K562 (cell line): ENCODE measurements at regions not wholly inside any gene's neighbourhood (a gene's known extent, or its start where the extent isn't known, plus 50 kb on each side); places are given as distances from the start of the nearest gene placed in this dataset.

Source experiments
- ATAC-seq: fragments of 200-7000 bp; cut with Tn5 transposase; 3 replicates; pipeline ENCODE4 v1.9.1; 2020; ENCODE audit warnings: moderate library complexity
- BruUV-seq: library from RNA; stranded (reverse); fragments of 400-500 nt; replicated peaks from 2 replicates; lab custom pipeline; 2021; lab: Mats Ljungman, UMichigan
- CTCF ChIA-PET: fragments of 300-600 bp; formaldehyde crosslinking; extraction: SDS; loops from one replicate; lab custom pipeline; 2021; ENCODE audit warnings: low intra/inter-chr PET ratio; lab: Yijun Ruan, JAX
- POLR2A ChIA-PET: fragments of 300-600, 350-650 bp; sonication (Branson Sonifier 250); formaldehyde crosslinking; extraction: SDS; loops from one replicate; lab custom pipeline; 2021; ENCODE audit warnings: antibody characterized with exemption, inconsistent platforms; lab: Yijun Ruan, JAX
- DNase-seq, 4 experiments: peaks; one replicate each; pipeline versions ENCODE4 v3.0.0 to v3.0.0-alpha.2; 2011 to 2018; ENCODE audit warnings: low spot score in 3 of 4, mixed read lengths in 3 of 4; ENCODE audit errors: extremely low read depth in 1 of 4
- FAIRE-seq: peaks from 2 replicates; lab custom pipeline; 2011; peaks lifted over from hg19 to GRCh38; lab: Jason Lieb, UNC
- H2AFZ ChIP-seq: 2 replicates; pipeline ENCODE4 v1.6.0; 2011; ENCODE audit warnings: low read depth, low read length, control low read depth, inconsistent platforms
- H3K27ac ChIP-seq: fragments of 200-600 bp; 3 replicates; pipeline ENCODE4 v1.8.0; 2011; ENCODE audit warnings: low read depth, mild to moderate bottlenecking, control low read depth, inconsistent platforms, low read length, moderate library complexity, mixed read lengths; ENCODE audit errors: extremely low read depth
- H3K27me3 ChIP-seq, 2 experiments: fragments of 300-600 bp in 1 of 2; 2 replicates in 1 of 2; 3 replicates in 1 of 2; pipeline versions ENCODE4 v1.6.0 to v1.8.0; 2011; ENCODE audit warnings: inconsistent platforms in 2 of 2, low read length in 2 of 2, mild to moderate bottlenecking in 1 of 2, mixed read lengths in 1 of 2, moderate library complexity in 1 of 2; ENCODE audit not compliant: control insufficient read depth in 2 of 2, insufficient read depth in 2 of 2
- H3K36me3 ChIP-seq: fragments of 300-600 bp; 3 replicates; pipeline ENCODE4 v1.8.0; 2011; ENCODE audit warnings: mild to moderate bottlenecking, low read length, inconsistent platforms; ENCODE audit not compliant: control insufficient read depth, insufficient read depth
- H3K4me1 ChIP-seq, 2 experiments: fragments of 200-600 bp in 1 of 2; replicated peaks in 1 of 2; 2 replicates in 1 of 2; 3 replicates in 1 of 2; pipeline versions ENCODE4 v1.5.1 to v1.8.0; 2011; ENCODE audit warnings: inconsistent platforms in 2 of 2, low read length in 2 of 2, mild to moderate bottlenecking in 1 of 2, mixed read lengths in 1 of 2, moderate library complexity in 1 of 2; ENCODE audit not compliant: control insufficient read depth in 2 of 2, insufficient read depth in 2 of 2
- H3K4me2 ChIP-seq: 2 replicates; pipeline ENCODE4 v1.6.1; 2011; ENCODE audit warnings: low read length, control low read depth, inconsistent platforms, mixed read lengths; ENCODE audit not compliant: insufficient read depth
- H3K4me3 ChIP-seq: fragments of 200-600 bp; sonication (generic), shearing (Covaris generic); 2 replicates; pipeline ENCODE4 v1.5.1; 2016; ENCODE audit warnings: control low read depth, inconsistent platforms
- H3K79me2 ChIP-seq: fragments of 200-600 bp; 3 replicates; pipeline ENCODE4 v1.8.0; 2011; ENCODE audit warnings: low read length, inconsistent platforms; ENCODE audit not compliant: control insufficient read depth, insufficient read depth
- H3K9ac ChIP-seq, 2 experiments: 2 replicates each; pipeline versions ENCODE4 v1.6.0 to v1.6.1; 2011; ENCODE audit warnings: low read depth in 2 of 2, low read length in 2 of 2, control low read depth in 1 of 2, inconsistent platforms in 1 of 2, mild to moderate bottlenecking in 1 of 2, mixed read lengths in 1 of 2; ENCODE audit not compliant: insufficient read depth in 1 of 2
- H3K9me1 ChIP-seq: one replicate; pipeline ENCODE4 v1.6.0; 2011; ENCODE audit warnings: inconsistent platforms, mild to moderate bottlenecking, low read length, moderate library complexity; ENCODE audit not compliant: control insufficient read depth, insufficient read depth
- H3K9me3 ChIP-seq: replicated peaks from 2 replicates; pipeline ENCODE4 v1.5.1; 2011; ENCODE audit warnings: low read depth, low read length, inconsistent platforms; ENCODE audit not compliant: control insufficient read depth, insufficient read depth
- H4K20me1 ChIP-seq: replicated peaks from 2 replicates; pipeline ENCODE4 v1.6.1; 2011; ENCODE audit warnings: low read length, inconsistent platforms, mixed read lengths; ENCODE audit not compliant: control insufficient read depth, insufficient read depth
- C11orf30 ChIP-seq: fragments of 450-650 bp; IDR thresholded peaks from 2 replicates; pipeline ENCODE4 v1.6.1; 2016; ENCODE audit warnings: low read depth, mild to moderate bottlenecking
- CTBP1 ChIP-seq: fragments of 450-650 bp; IDR thresholded peaks from 2 replicates; pipeline ENCODE4 v1.6.1; 2016; ENCODE audit warnings: borderline replicate concordance
- RCOR1 ChIP-seq, 2 experiments: IDR thresholded peaks; 2 replicates each; pipeline ENCODE4 v1.6.1; 2012; ENCODE audit warnings: low read depth in 2 of 2, low read length in 2 of 2, borderline replicate concordance in 1 of 2, improper control_type of control experiment in 1 of 2
- ZNF316 ChIP-seq: fragments of 450-650 bp; IDR thresholded peaks from 2 replicates; pipeline ENCODE4 v1.6.1; 2016
- WGBS: fragments of 100-300 bp; shearing (Covaris generic); methylation state at CpG from one replicate; pipeline ENCODE4 v1.1.6; 2016; ENCODE audit warnings: low coverage, mixed read lengths; ENCODE audit not compliant: insufficient coverage; ENCODE audit errors: missing lambda C conversion rate; 5-methylcytosine and 5-hydroxymethylcytosine counted together
- in situ Hi-C: fragments of 300-500 bp; cut with MboI; formaldehyde crosslinking; loops from 4 replicates; pipeline ENCODE4 v1.15.0; 2018; ENCODE audit warnings: inconsistent platforms, mixed read lengths
- intact Hi-C: fragments of 100-400 bp; cut with micrococcal nuclease; formaldehyde crosslinking; loops from 2 replicates; pipeline ENCODE4 v1.14.2; 2022
- TF ChIP-seq, protein P1 (sequence below): fragments of 250-450 bp; sonication (Bioruptor Pico); IDR thresholded peaks from 2 replicates; pipeline ENCODE4 v1.5.0; 2021

DNA sequence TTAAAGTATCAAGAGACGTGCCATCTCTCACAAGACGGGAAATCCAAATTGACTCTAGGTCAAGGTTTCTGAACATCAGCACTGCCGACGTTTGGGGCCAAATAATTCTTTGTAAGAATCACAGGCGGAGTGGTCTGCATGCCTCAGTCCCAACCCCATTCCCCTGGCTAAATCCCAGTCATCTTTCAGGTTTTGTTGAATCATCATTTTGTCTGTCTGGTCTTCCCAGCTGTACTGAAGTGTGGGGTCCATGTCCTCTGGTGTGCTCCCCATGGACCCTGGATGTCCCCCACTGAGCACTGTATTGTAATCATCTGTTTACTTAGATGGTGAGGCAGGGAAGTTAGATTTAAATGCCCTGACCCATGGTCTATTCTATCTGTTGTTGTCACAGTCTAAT, 103.6 kb upstream of the GALNT18 start:
- no peak for DNase-seq

DNA sequence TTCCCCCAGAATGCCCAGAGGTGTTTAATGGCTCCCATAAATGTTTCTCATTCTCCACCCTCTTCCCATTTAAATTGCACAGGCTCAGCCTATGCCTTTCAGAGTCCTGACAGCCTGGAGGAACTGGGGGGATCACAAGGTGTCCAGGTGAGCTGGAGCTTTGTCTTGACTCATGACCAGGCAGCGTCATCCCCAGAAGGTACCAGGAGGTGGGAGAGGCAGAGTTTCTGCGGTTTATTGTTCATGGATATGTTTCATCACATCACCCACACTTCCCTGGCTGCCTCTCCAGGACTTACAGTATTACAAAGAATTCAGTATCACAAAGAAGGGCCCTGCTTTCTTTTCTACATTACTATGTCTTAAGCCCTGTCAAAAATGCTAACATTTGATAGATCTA, 103.2 kb upstream of the GALNT18 start:
- intact Hi-C loops, result no loop called here
- no peak for FAIRE-seq
- in situ Hi-C loops, result no loop called here

More for the DNA sequence above, 103.6 kb upstream of the GALNT18 start:
- FAIRE-seq (no peak), ATAC-seq (no peak)
- in situ Hi-C loops (no loop called here), intact Hi-C loops (no loop called here)
- ChIA-PET POLR2A (interaction anchor here (0.7 kb wide), 1 partner anchor 39 kb away, joined by 3 read pairs; no protein-coding TSS in a partner anchor), CTCF (no interaction called here)
- Histone ChIP-seq H3K9ac (no peak overlapping the region), H3K27ac (no peak overlapping the region), H3K4me3 (no peak overlapping the region), H2AFZ (no peak overlapping the region), H3K36me3 (no peaks in the 10 kb centered on the region), H3K79me2 (no peaks in the 10 kb centered on the region), H3K27me3 (no peaks in the 10 kb centered on the region), H3K9me3 (no peaks in the 10 kb centered on the region), H3K4me2 (no peak overlapping the region), H4K20me1 (no peaks in the 10 kb centered on the region), H3K9me1 (no peaks in the 10 kb centered on the region), H3K4me1 (no peaks in the 10 kb centered on the region)
- no TSS peak for BruUV-seq
- WGBS, result 0% methylated on average over 5 of the region's 5 CpGs
- TF ChIP-seq RCOR1 (IDR thresholded peaks at IDR 0.05; ENCODE audit: borderline replicate concordance in 1 of 2, low read depth in 2 of 2, low read length in 2 of 2), result no peak
- TF ChIP-seq C11orf30, result peak; percentile 46; the same call in 1 of the 2 replicates
- TF ChIP-seq ZNF316, result peak; percentile 57; the same call in 1 of the 2 replicates

More for the DNA sequence above, 103.2 kb upstream of the GALNT18 start:
- Histone ChIP-seq H3K4me3 (no peak overlapping the region), H3K9ac (no peak overlapping the region), H3K4me2 (no peak overlapping the region), H4K20me1 (no peaks in the 10 kb centered on the region), H3K36me3 (no peaks in the 10 kb centered on the region), H3K27ac (no peak overlapping the region), H3K4me1 (no peaks in the 10 kb centered on the region), H3K9me3 (no peaks in the 10 kb centered on the region), H3K79me2 (no peaks in the 10 kb centered on the region), H3K27me3 (no peaks in the 10 kb centered on the region), H2AFZ (no peak overlapping the region), H3K9me1 (no peaks in the 10 kb centered on the region)
- ChIA-PET CTCF (no interaction called here), POLR2A (interaction anchor here (0.7 kb wide), 1 partner anchor 39 kb away, joined by 3 read pairs; no protein-coding TSS in a partner anchor)
- TF ChIP-seq, protein P1, sequence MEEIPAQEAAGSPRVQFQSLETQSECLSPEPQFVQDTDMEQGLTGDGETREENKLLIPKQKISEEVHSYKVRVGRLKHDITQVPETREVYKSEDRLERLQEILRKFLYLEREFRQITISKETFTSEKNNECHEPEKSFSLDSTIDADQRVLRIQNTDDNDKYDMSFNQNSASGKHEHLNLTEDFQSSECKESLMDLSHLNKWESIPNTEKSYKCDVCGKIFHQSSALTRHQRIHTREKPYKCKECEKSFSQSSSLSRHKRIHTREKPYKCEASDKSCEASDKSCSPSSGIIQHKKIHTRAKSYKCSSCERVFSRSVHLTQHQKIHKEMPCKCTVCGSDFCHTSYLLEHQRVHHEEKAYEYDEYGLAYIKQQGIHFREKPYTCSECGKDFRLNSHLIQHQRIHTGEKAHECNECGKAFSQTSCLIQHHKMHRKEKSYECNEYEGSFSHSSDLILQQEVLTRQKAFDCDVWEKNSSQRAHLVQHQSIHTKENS (CRISPR knock-in tag), result no peak
- no peak for TF ChIP-seq CTBP1
- 0% methylated on average over 2 of the region's 2 CpGs for WGBS
- ATAC-seq (no peak), DNase-seq (no peak)
- no TSS peak for BruUV-seq
